Thoracic aorta (tissue), 2 donors: ENCODE measurements at regions not wholly inside any gene's neighbourhood (a gene's known extent, or its start where the extent isn't known, plus 50 kb on each side); places are given as distances from the start of the nearest gene placed in this dataset.

Source experiments
- ATAC-seq: fragments of 150-250 bp; one replicate; pipeline ENCODE4 v1.8.0; 2017; ENCODE audit warnings: low read depth; ENCODE audit not compliant: insufficient number of reproducible peaks, low FRiP score
- DNase-seq: peaks from one replicate; pipeline ENCODE4 v3.0.0-alpha.2; 2020; ENCODE audit warnings: low spot score
- H3K27ac ChIP-seq, 2 donors: fragments of 200-600 bp; sonication (generic); 1 replicate in 1 of 2; 2 replicates in 1 of 2; pipeline ENCODE4 v1.5.1; 2016; ENCODE audit warnings: mild to moderate bottlenecking in 2 of 2, moderate library complexity in 2 of 2
- H3K27me3 ChIP-seq: fragments of 200-600 bp; sonication (generic); replicated peaks from 2 replicates; pipeline ENCODE4 v1.6.0; 2016; ENCODE audit warnings: mild to moderate bottlenecking; ENCODE audit not compliant: insufficient read depth
- H3K36me3 ChIP-seq: fragments of 200-600 bp; sonication (generic); one replicate; pipeline ENCODE4 v1.5.1; 2016
- H3K4me1 ChIP-seq, 2 donors: fragments of 200-600 bp; sonication (generic); 1 replicate in 1 of 2; 2 replicates in 1 of 2; pipeline versions ENCODE4 v1.5.1 to v1.6.0; 2016; ENCODE audit warnings: low read depth in 2 of 2, mild to moderate bottlenecking in 1 of 2; ENCODE audit not compliant: control insufficient read depth in 1 of 2
- H3K4me3 ChIP-seq: fragments of 200-600 bp; sonication (generic); 2 replicates; pipeline ENCODE4 v1.5.1; 2016; ENCODE audit warnings: mild to moderate bottlenecking
- H3K9me3 ChIP-seq: fragments of 200-600 bp; sonication (generic); 2 replicates; pipeline ENCODE4 v1.5.1; 2016
- TF ChIP-seq, protein P1 (sequence below): fragments of 200-600 bp; sonication (generic); IDR thresholded peaks from one replicate; pipeline ENCODE4 v1.5.1; 2019; ENCODE audit warnings: antibody characterized with exemption

DNA sequence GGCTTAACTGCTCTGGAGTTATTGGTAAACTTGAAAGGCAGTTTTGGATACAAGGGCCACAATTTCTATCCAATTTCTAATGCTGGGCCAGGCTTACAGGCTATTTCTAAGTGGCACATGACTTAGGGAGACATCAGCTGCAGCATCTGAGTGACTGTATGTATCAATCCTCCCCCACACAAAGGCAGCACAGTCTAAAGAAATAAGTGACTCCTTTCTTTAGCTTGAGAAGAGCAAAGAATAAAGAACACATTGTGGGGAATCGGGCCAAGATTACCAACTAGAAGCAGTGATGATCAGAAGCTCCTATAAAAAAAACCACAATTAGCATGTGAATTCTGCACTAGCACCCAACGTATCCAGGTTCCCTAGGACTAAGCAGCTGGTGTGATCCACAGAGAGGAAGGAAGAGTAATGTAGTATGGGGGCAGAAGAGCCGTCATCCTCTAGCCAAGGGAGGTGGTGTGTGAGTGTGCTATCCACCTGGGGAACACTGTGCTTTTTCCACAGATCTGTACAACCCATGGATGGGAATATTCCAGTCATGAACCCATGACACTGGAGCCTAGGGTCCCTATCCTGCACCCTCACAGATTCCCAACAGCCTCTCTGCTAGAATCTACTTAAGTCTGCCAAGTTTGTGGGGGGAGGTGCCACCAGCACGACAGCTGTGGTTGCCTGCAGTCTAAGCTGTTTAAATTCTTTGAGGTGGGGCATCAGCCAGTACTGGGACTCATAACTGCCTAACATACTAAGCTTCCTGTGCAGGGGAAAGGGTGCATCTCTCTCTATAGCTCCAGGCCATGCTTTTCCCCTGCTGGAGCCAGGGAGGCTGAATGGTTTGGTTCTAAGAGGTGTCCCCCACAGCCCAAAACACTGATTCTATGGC, 147.8 kb upstream of the KDM5D start:
- ATAC-seq (no peak), DNase-seq (no peak)
- Histone ChIP-seq H3K27ac (no peak overlapping the region), H3K9me3 (no peaks in the 10 kb centered on the region), H3K4me3 (no peak overlapping the region), H3K27me3 (no peaks in the 10 kb centered on the region), H3K4me1 (no peaks in the 10 kb centered on the region), H3K36me3 (no peaks in the 10 kb centered on the region)
- TF ChIP-seq, protein P1, sequence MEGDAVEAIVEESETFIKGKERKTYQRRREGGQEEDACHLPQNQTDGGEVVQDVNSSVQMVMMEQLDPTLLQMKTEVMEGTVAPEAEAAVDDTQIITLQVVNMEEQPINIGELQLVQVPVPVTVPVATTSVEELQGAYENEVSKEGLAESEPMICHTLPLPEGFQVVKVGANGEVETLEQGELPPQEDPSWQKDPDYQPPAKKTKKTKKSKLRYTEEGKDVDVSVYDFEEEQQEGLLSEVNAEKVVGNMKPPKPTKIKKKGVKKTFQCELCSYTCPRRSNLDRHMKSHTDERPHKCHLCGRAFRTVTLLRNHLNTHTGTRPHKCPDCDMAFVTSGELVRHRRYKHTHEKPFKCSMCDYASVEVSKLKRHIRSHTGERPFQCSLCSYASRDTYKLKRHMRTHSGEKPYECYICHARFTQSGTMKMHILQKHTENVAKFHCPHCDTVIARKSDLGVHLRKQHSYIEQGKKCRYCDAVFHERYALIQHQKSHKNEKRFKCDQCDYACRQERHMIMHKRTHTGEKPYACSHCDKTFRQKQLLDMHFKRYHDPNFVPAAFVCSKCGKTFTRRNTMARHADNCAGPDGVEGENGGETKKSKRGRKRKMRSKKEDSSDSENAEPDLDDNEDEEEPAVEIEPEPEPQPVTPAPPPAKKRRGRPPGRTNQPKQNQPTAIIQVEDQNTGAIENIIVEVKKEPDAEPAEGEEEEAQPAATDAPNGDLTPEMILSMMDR = no peak

GRCh38 chrY:19882145-19882544, 137.6 kb upstream of the KDM5D start:
- no peaks in the 10 kb centered on the region for H3K9me3 ChIP-seq
- no peak overlapping the region for H3K27ac ChIP-seq

DNA sequence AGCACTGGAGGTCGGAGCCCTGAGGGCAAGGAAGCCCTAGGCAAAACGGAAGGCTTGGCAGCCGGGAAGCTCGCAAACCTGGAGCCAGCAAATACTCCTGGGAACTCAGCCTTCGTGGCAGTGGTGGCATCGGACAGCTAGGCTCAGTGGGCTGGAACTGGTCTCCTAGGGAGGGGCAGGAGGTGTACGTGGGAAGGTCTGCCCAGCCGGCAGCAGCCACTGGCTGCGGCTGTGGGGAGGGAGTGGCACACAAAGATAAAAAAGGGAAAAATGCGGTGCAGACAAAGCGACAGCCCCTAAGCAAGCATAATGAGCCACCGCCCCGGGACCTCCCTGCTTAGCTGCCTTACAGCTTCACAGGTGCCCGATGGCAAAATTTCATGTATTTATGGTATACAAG, 125.2 kb upstream of the KDM5D start:
- H3K4me3 ChIP-seq = peak overlapping the region; percentile 66
- no peak for DNase-seq

More at GRCh38 chrY:19882145-19882544, 137.6 kb upstream of the KDM5D start:
- ATAC-seq (no peak), DNase-seq (no peak)
- Histone ChIP-seq H3K36me3 (no peaks in the 10 kb centered on the region), H3K27me3 (no peaks in the 10 kb centered on the region), H3K4me3 (no peak overlapping the region), H3K4me1 (no peaks in the 10 kb centered on the region)
- TF ChIP-seq, protein P1 = no peak

GRCh38 chrY:19869281-19869680, 124.8 kb upstream of the KDM5D start:
- no peak for ATAC-seq

More for the DNA sequence above, 125.2 kb upstream of the KDM5D start:
- Histone ChIP-seq H3K4me1 (no peaks in the 10 kb centered on the region), H3K9me3 (no peaks in the 10 kb centered on the region), H3K27me3 (no peaks in the 10 kb centered on the region), H3K27ac (peak overlapping the region in 1 of 2 donors; percentile 44), H3K36me3 (no peaks in the 10 kb centered on the region)
- no peak for ATAC-seq
- TF ChIP-seq, protein P1 = no peak

DNA sequence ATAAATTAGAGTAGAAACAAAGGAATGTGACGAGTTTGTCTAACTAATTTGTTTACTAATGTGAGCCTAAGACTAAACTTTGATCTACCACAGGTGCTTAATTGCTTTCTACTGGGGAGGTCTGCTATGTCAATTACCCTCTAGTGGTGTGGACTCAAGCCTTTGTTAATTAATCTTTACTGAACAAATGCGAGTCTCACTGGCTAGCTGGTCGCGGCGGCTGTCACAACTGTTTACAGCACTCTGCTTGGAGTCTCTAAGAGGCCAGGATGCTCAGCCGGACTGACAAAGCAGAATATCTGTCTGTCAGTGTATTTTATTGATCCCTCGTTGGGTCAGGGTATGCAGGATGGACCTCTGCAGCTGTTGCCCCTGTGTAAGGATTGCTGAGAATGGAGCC, 124.1 kb upstream of the KDM5D start:
- H3K27ac ChIP-seq = peak overlapping the region in 1 of 2 donors; percentile 44
- H3K9me3 ChIP-seq = no peaks in the 10 kb centered on the region
- no peaks in the 10 kb centered on the region for H3K4me1 ChIP-seq
- DNase-seq (no peak), ATAC-seq (no peak)
- H3K36me3 ChIP-seq = no peaks in the 10 kb centered on the region
- no peaks in the 10 kb centered on the region for H3K27me3 ChIP-seq
- H3K4me3 ChIP-seq = peak overlapping the region; percentile 66
- TF ChIP-seq, protein P1 = no peak

More at GRCh38 chrY:19869281-19869680, 124.8 kb upstream of the KDM5D start:
- TF ChIP-seq, protein P1 = no peak
- Histone ChIP-seq H3K27ac (peak overlapping the region in 1 of 2 donors; percentile 44), H3K27me3 (no peaks in the 10 kb centered on the region), H3K4me1 (no peaks in the 10 kb centered on the region), H3K4me3 (peak overlapping the region; percentile 66), H3K36me3 (no peaks in the 10 kb centered on the region), H3K9me3 (no peaks in the 10 kb centered on the region)
- no peak for DNase-seq
